ENCODE measurements at regions not wholly inside any gene's neighbourhood (a gene's known extent, or its start where the extent isn't known, plus 50 kb on each side); places are given as distances from the start of the nearest gene placed in this dataset.
A peak's percentile ranks its signal among the peaks of the same experiment; 100 is the strongest.

- Histone ChIP-seq H3K4me1 (peaks cover 9 to 26% (median 21%) of the 10 kb centered on the region in 10 experiments), H3K27me3 (no peaks in the 10 kb centered on the region), H3K4me3 (no peak overlapping the region), H3K27ac (no peak overlapping the region), H3K36me3 (no peaks in the 10 kb centered on the region), H3K9ac (no peak overlapping the region), H3K9me3 (replicated peaks in 1 of 11) (0 out of 22 replicates have a peak, but pooled peaks cover 0 to 7% (median 0%) of the 10 kb centered on the region in 11 experiments), H4K20me1 (no peaks in the 10 kb centered on the region; a peak in 1 of 22 replicates), H3K4me2 (peak overlapping the region in 4 of 11 experiments; percentile 11 to 28 (median 22); a peak in 2 of 22 replicates)
- TF ChIP-seq Cebpa-rat (IDR thresholded peaks at IDR 0.05), result no peak
Observed at GRCh38 chr4:3683077-3683743, 83.0 kb upstream of the ADRA2C start.

DNA sequence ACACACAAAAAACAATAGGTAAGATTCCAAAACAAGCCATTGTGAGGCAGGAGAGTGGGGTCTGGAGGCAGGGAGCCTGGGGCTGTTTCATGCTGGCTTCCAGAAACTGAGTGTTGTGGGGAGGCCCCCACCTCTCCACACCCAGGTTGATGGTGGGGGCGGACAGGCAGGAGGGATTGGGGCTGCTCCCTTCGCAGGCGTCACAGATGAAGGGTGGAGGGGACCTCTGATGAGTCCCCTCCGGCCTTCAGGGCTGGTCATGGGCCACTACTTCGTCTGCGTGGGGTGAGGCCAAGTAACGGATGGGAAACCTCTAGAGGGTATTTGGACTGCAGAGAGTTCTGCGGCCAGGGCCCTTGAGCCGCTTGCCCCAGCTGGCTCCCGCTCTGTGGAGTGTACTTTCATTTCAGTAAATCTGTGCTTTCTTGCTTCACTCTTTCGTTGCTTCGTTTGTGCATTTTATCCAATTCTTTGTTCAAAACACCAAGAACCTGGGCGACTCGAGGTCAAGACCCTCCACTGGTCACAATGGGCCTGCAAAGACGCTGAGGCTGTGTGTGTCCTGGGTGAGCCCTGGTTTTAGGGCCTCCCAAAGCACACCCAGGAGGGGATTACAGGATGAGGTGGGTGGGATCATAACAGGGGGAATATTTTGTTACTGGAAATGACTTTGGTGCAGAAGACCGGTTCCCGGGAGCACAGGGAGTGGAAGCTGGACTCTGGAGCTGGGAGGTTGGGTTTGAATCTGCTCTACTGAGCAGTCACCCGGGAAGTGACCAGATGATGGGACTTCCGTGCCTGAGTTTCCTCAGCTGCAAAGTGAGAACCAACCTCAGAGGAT is 83.7 kb upstream of the ADRA2C start:
- no peaks in the 10 kb centered on the region; a peak in 1 of 22 replicates for H4K20me1 ChIP-seq
- peaks cover 15 to 33% (median 28%) of the 10 kb centered on the region in 10 experiments for H3K4me1 ChIP-seq
- no peak overlapping the region for H3K4me3 ChIP-seq
- H3K9ac ChIP-seq, result no peak overlapping the region
- no peak overlapping the region for H3K27ac ChIP-seq
- H3K9me3 ChIP-seq (replicated peaks in 1 of 11), result 0 out of 22 replicates have a peak, but pooled peaks cover 0 to 7% (median 0%) of the 10 kb centered on the region in 11 experiments
- H3K36me3 ChIP-seq, result no peaks in the 10 kb centered on the region
- no peak for TF ChIP-seq Cebpa-rat (IDR thresholded peaks at IDR 0.05)
- H3K4me2 ChIP-seq, result peak overlapping the region in 4 of 11 experiments; percentile 11 to 28 (median 22); a peak in 2 of 22 replicates
- H3K27me3 ChIP-seq, result no peaks in the 10 kb centered on the region

DNA sequence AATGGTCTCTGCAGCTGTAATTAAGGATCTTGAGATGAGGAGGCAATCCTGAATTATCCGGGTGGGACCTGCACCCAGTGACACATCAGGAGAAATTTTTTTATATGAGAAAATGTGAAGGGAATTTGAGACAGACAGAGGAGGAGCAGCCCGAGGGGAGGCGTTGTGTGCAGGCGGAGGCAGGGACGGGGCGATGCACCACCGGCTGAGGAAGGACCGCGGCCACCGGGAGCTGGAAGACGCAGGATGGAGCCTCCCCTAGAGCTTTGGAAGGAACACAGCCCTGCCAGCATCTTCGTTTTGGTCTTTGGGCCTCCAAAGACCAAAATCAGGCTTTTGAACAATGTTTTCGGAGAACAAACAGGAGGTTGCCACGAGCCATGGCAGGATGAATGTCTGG is 85.0 kb upstream of the ADRA2C start:
- H3K4me1 ChIP-seq, result peaks cover 17 to 46% (median 40%) of the 10 kb centered on the region in 10 experiments
- no peaks in the 10 kb centered on the region; a peak in 1 of 22 replicates for H4K20me1 ChIP-seq
- no peak overlapping the region for H3K9ac ChIP-seq
- 0 out of 22 replicates have a peak, but pooled peaks cover 0 to 7% (median 0%) of the 10 kb centered on the region in 11 experiments for H3K9me3 ChIP-seq (replicated peaks in 1 of 11)
- no peak overlapping the region for H3K4me3 ChIP-seq
- H3K4me2 ChIP-seq, result no peak overlapping the region
- TF ChIP-seq Cebpa-rat (IDR thresholded peaks at IDR 0.05), result no peak
- no peak overlapping the region for H3K27ac ChIP-seq
- no peaks in the 10 kb centered on the region for H3K27me3 ChIP-seq
- no peaks in the 10 kb centered on the region for H3K36me3 ChIP-seq

- no peak overlapping the region for H3K27ac ChIP-seq
- no peaks in the 10 kb centered on the region; a peak in 1 of 22 replicates for H4K20me1 ChIP-seq
- H3K9me3 ChIP-seq (replicated peaks in 1 of 11), result 0 out of 22 replicates have a peak, but pooled peaks cover 0 to 7% (median 0%) of the 10 kb centered on the region in 11 experiments
- H3K27me3 ChIP-seq, result no peaks in the 10 kb centered on the region
- TF ChIP-seq Cebpa-rat (IDR thresholded peaks at IDR 0.05), result no peak
- no peaks in the 10 kb centered on the region for H3K36me3 ChIP-seq
- peaks cover 17 to 49% (median 44%) of the 10 kb centered on the region in 10 experiments for H3K4me1 ChIP-seq
- H3K4me2 ChIP-seq, result 0 out of 22 replicates have a peak overlapping the region, but pooled peaks of 1 of the 11 experiments have one; percentile 69
- no peak overlapping the region for H3K4me3 ChIP-seq
- no peak overlapping the region for H3K9ac ChIP-seq
Observed at GRCh38 chr4:3680656-3681055, 85.5 kb upstream of the ADRA2C start.

DNA sequence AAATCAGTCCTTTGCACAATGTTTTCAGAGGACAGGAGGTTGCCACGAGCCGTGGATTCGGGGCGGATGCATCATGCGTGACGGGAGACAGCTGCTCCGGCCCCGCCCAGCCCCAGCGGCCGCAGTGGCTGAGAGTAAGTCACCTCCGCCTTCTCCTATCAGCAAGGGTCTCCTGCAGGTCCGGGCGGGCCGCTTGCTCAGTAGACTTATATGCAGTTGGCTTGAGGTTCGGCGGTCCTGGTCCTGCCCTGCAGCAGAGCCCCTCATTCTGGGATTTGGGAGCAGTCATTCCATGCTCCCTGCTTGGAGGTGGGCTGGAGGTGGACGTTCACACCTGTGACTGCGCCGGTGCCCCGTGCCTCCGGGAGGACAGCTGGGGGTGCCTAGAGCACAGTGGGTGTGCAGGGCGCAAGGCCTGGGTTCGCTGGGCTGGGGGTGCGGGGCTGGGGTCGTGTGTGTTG is 86.3 kb upstream of the ADRA2C start:
- peak overlapping the region in 5 of 11 experiments; percentile 31 to 61 (median 55); a peak in 7 of 22 replicates for H3K27ac ChIP-seq
- no peak for TF ChIP-seq Cebpa-rat (IDR thresholded peaks at IDR 0.05)
- H3K4me2 ChIP-seq, result peak overlapping the region; percentile 49 to 82 (median 73)
- H3K27me3 ChIP-seq, result no peaks in the 10 kb centered on the region
- H3K9ac ChIP-seq, result peak overlapping the region in 7 of 11 experiments; percentile 27 to 65 (median 43); a peak in 13 of 22 replicates
- H3K36me3 ChIP-seq, result no peaks in the 10 kb centered on the region
- peak overlapping the region in 1 of 10 experiments; percentile 12; a peak in 2 of 20 replicates for H3K4me3 ChIP-seq
- H3K9me3 ChIP-seq (replicated peaks in 1 of 11), result 0 out of 22 replicates have a peak, but pooled peaks cover 0 to 7% (median 0%) of the 10 kb centered on the region in 11 experiments
- no peaks in the 10 kb centered on the region; a peak in 1 of 22 replicates for H4K20me1 ChIP-seq
- H3K4me1 ChIP-seq, result peaks cover 17 to 54% (median 47%) of the 10 kb centered on the region in 10 experiments

GRCh38 chr4:3679071-3679825 is 86.9 kb upstream of the ADRA2C start:
- TF ChIP-seq Cebpa-rat (IDR thresholded peaks at IDR 0.05), result no peak
- Histone ChIP-seq H3K4me3 (peak overlapping the region in 1 of 10 experiments; percentile 12; a peak in 2 of 20 replicates), H3K27me3 (no peaks in the 10 kb centered on the region), H3K4me2 (peak overlapping the region; percentile 49 to 82 (median 73)), H3K36me3 (no peaks in the 10 kb centered on the region), H4K20me1 (no peaks in the 10 kb centered on the region; a peak in 1 of 22 replicates), H3K9me3 (replicated peaks in 1 of 11) (0 out of 22 replicates have a peak, but pooled peaks cover 0 to 7% (median 0%) of the 10 kb centered on the region in 11 experiments), H3K4me1 (peaks cover 17 to 54% (median 47%) of the 10 kb centered on the region in 10 experiments), H3K9ac (peak overlapping the region in 9 of 11 experiments; percentile 14 to 65 (median 43); a peak in 14 of 22 replicates), H3K27ac (peak overlapping the region in 8 of 11 experiments; percentile 17 to 61 (median 44); a peak in 10 of 22 replicates)

GRCh38 chr4:3677748-3678070 is 88.5 kb upstream of the ADRA2C start:
- H3K27me3 ChIP-seq, result no peaks in the 10 kb centered on the region
- H3K9me3 ChIP-seq (replicated peaks in 1 of 11), result peaks cover 0 to 18% (median 7%) of the 10 kb centered on the region in 11 experiments; a peak in 20 of 22 replicates
- no peaks in the 10 kb centered on the region; a peak in 1 of 22 replicates for H4K20me1 ChIP-seq
- H3K4me1 ChIP-seq, result peaks cover 17 to 50% (median 42%) of the 10 kb centered on the region in 10 experiments
- H3K9ac ChIP-seq, result peak overlapping the region in 2 of 11 experiments; percentile 7 to 47; a peak in 3 of 22 replicates
- H3K4me2 ChIP-seq, result peak overlapping the region; percentile 35 to 72 (median 60); a peak in 20 of 22 replicates
- no peaks in the 10 kb centered on the region for H3K36me3 ChIP-seq
- H3K4me3 ChIP-seq, result no peak overlapping the region
- peak overlapping the region in 8 of 11 experiments; percentile 1 to 59 (median 31); a peak in 6 of 22 replicates for H3K27ac ChIP-seq
- peak in 4 of 11 experiments; percentile 15 to 28 (median 23); a peak in 3 of 22 replicates for TF ChIP-seq Cebpa-rat (IDR thresholded peaks at IDR 0.05)
